CD4-positive, alpha-beta memory T cell (primary cell): ENCODE measurements at regions not wholly inside any gene's neighbourhood (a gene's known extent, or its start where the extent isn't known, plus 50 kb on each side); places are given as distances from the start of the nearest gene placed in this dataset.

Experiments
- CTCF ChIA-PET: fragments of 350-600 bp; sonication (Branson Sonifier 250); formaldehyde crosslinking; loops from one replicate; lab custom pipeline; 2021; ENCODE audit warnings: inconsistent platforms; ENCODE audit not compliant: partially characterized antibody; lab: Charles Lee
- POLR2A ChIA-PET: fragments of 350-600 bp; sonication (Branson Sonifier 250); formaldehyde crosslinking; loops from one replicate; lab custom pipeline; 2021; ENCODE audit not compliant: partially characterized antibody; lab: Charles Lee
- DNase-seq, 5 donors: peaks; one replicate each; pipeline versions ENCODE4 v3.0.0 to v3.0.0-alpha.2; 2020 to 2022; ENCODE audit warnings: mixed read lengths in 1 of 5
- H3K27ac ChIP-seq: one replicate; pipeline ENCODE4 v1.7.0; 2013; ENCODE audit warnings: low read depth, low read length
- H3K27me3 ChIP-seq: 2 replicates; pipeline ENCODE4 v1.7.0; 2013; ENCODE audit warnings: mild to moderate bottlenecking, low read length, moderate library complexity; ENCODE audit not compliant: insufficient read depth
- H3K36me3 ChIP-seq: 2 replicates; pipeline ENCODE4 v1.7.0; 2013; ENCODE audit warnings: mild to moderate bottlenecking, low read length, moderate library complexity; ENCODE audit not compliant: insufficient read depth
- H3K4me1 ChIP-seq: 2 replicates; pipeline ENCODE4 v1.7.0; 2013; ENCODE audit warnings: mild to moderate bottlenecking, low read length, moderate library complexity; ENCODE audit not compliant: insufficient read depth
- H3K4me3 ChIP-seq, 2 donors: one replicate each; pipeline ENCODE4 v1.7.0; 2013; ENCODE audit warnings: low read length in 2 of 2, mild to moderate bottlenecking in 1 of 2
- H3K9me3 ChIP-seq, 2 donors: one replicate each; pipeline ENCODE4 v1.7.0; 2013; ENCODE audit warnings: low read length in 2 of 2, control low read depth in 1 of 2; ENCODE audit not compliant: control insufficient read depth in 1 of 2
- H3K27ac Mint-ChIP-seq, 7 donors: one replicate each; pipeline ENCODE4 v1.8.0; 2020 to 2021; ENCODE audit warnings: mixed read lengths in 7 of 7, mild to moderate bottlenecking in 6 of 7, inconsistent platforms in 3 of 7, moderate library complexity in 3 of 7
- H3K27me3 Mint-ChIP-seq, 2 donors: one replicate each; pipeline ENCODE4 v1.8.0; 2020 to 2021; ENCODE audit warnings: mixed read lengths in 2 of 2
- H3K36me3 Mint-ChIP-seq, 2 donors: one replicate each; pipeline ENCODE4 v1.8.0; 2020 to 2021; ENCODE audit warnings: mixed read lengths in 2 of 2, inconsistent platforms in 1 of 2, mild to moderate bottlenecking in 1 of 2
- H3K4me1 Mint-ChIP-seq, 4 donors: one replicate each; pipeline ENCODE4 v1.8.0; 2020 to 2021; ENCODE audit warnings: mixed read lengths in 4 of 4, mild to moderate bottlenecking in 1 of 4
- H3K4me3 Mint-ChIP-seq, 8 donors: one replicate each; pipeline ENCODE4 v1.8.0; 2020 to 2021; ENCODE audit warnings: mixed read lengths in 8 of 8, mild to moderate bottlenecking in 7 of 8, moderate library complexity in 6 of 8, inconsistent platforms in 3 of 8
- H3K9me3 Mint-ChIP-seq, 8 donors: one replicate each; pipeline ENCODE4 v1.8.0; 2020 to 2021; ENCODE audit warnings: mixed read lengths in 8 of 8, mild to moderate bottlenecking in 5 of 8, inconsistent platforms in 3 of 8, moderate library complexity in 1 of 8
- intact Hi-C: fragments of 100-400 bp; cut with micrococcal nuclease; formaldehyde crosslinking; loops from one replicate; pipeline ENCODE4 v1.15.1; 2023

GRCh38 chr4:112888622-112889021, 160.8 kb upstream of the ANK2 start:
- no peak overlapping the region for H3K4me3 Mint-ChIP-seq
- Histone ChIP-seq H3K27me3 (no peaks in the 10 kb centered on the region), H3K27ac (no peak overlapping the region), H3K9me3 (no peaks in the 10 kb centered on the region), H3K4me3 (no peak overlapping the region), H3K4me1 (no peaks in the 10 kb centered on the region), H3K36me3 (no peaks in the 10 kb centered on the region)
- DNase-seq, result no peak
- H3K36me3 Mint-ChIP-seq, result no peaks in the 10 kb centered on the region
- H3K27ac Mint-ChIP-seq, result no peak overlapping the region
- H3K4me1 Mint-ChIP-seq, result peaks cover 0 to 2% (median under 1%) of the 10 kb centered on the region in 4 donors
- intact Hi-C loops, result no loop called here
- H3K27me3 Mint-ChIP-seq, result peaks cover 0 to 5% of the 10 kb centered on the region in 2 donors
- no peaks in the 10 kb centered on the region for H3K9me3 Mint-ChIP-seq
- CTCF ChIA-PET, result interaction anchor here (1.4 kb wide), 1 partner anchor 17 kb away, joined by 3 read pairs; no protein-coding TSS in a partner anchor
- POLR2A ChIA-PET, result no interaction called here

- H3K9me3 Mint-ChIP-seq, result no peaks in the 10 kb centered on the region
- POLR2A ChIA-PET, result no interaction called here
These were observed 160.3 kb upstream of the ANK2 start for GRCh38 chr4:112889199-112889598.

GRCh38 chr4:112889619-112890527, 159.6 kb upstream of the ANK2 start:
- Mint-ChIP-seq H3K4me1 (peaks cover 0 to 2% (median under 1%) of the 10 kb centered on the region in 4 donors), H3K27ac (no peak overlapping the region), H3K4me3 (no peak overlapping the region), H3K36me3 (no peaks in the 10 kb centered on the region), H3K9me3 (no peaks in the 10 kb centered on the region), H3K27me3 (peaks cover 0 to 8% of the 10 kb centered on the region in 2 donors)
- H3K27ac ChIP-seq, result no peak overlapping the region
- CTCF ChIA-PET, result no interaction called here
- DNase-seq, result no peak
- no peak overlapping the region for H3K4me3 ChIP-seq
- H3K36me3 ChIP-seq, result no peaks in the 10 kb centered on the region
- H3K4me1 ChIP-seq, result no peaks in the 10 kb centered on the region
- POLR2A ChIA-PET, result no interaction called here
- H3K9me3 ChIP-seq, result no peaks in the 10 kb centered on the region
- H3K27me3 ChIP-seq, result no peaks in the 10 kb centered on the region
- intact Hi-C loops, result no loop called here

More at GRCh38 chr4:112889199-112889598, 160.3 kb upstream of the ANK2 start:
- CTCF ChIA-PET, result no interaction called here
- no peak overlapping the region for H3K4me3 ChIP-seq
- H3K27ac Mint-ChIP-seq, result no peak overlapping the region
- H3K27me3 ChIP-seq, result no peaks in the 10 kb centered on the region
- H3K9me3 ChIP-seq, result no peaks in the 10 kb centered on the region
- no peak for DNase-seq
- intact Hi-C loops, result no loop called here
- peaks cover 0 to 5% of the 10 kb centered on the region in 2 donors for H3K27me3 Mint-ChIP-seq
- no peaks in the 10 kb centered on the region for H3K36me3 Mint-ChIP-seq
- peaks cover 0 to 2% (median under 1%) of the 10 kb centered on the region in 4 donors for H3K4me1 Mint-ChIP-seq
- no peak overlapping the region for H3K27ac ChIP-seq
- H3K4me3 Mint-ChIP-seq, result no peak overlapping the region
- no peaks in the 10 kb centered on the region for H3K4me1 ChIP-seq
- H3K36me3 ChIP-seq, result no peaks in the 10 kb centered on the region

GRCh38 chr4:112894480-112894879, 155.0 kb upstream of the ANK2 start:
- no peaks in the 10 kb centered on the region for H3K4me1 ChIP-seq
- no peak overlapping the region for H3K4me3 ChIP-seq
- ChIA-PET POLR2A (no interaction called here), CTCF (no interaction called here)
- Mint-ChIP-seq H3K36me3 (no peaks in the 10 kb centered on the region), H3K27me3 (peaks cover 3 to 8% of the 10 kb centered on the region in 2 donors), H3K9me3 (no peaks in the 10 kb centered on the region), H3K4me1 (peaks cover 0 to 4% (median 2%) of the 10 kb centered on the region in 4 donors), H3K27ac (no peak overlapping the region), H3K4me3 (no peak overlapping the region)
- no peaks in the 10 kb centered on the region for H3K27me3 ChIP-seq
- no peaks in the 10 kb centered on the region for H3K36me3 ChIP-seq
- no peaks in the 10 kb centered on the region for H3K9me3 ChIP-seq
- intact Hi-C loops, result no loop called here
- H3K27ac ChIP-seq, result no peak overlapping the region
- DNase-seq, result no peak

GRCh38 chr4:112894951-112895350, 154.5 kb upstream of the ANK2 start:
- H3K27ac Mint-ChIP-seq, result no peak overlapping the region
- H3K9me3 Mint-ChIP-seq, result no peaks in the 10 kb centered on the region
- Histone ChIP-seq H3K27me3 (no peaks in the 10 kb centered on the region), H3K36me3 (no peaks in the 10 kb centered on the region), H3K9me3 (no peaks in the 10 kb centered on the region), H3K27ac (no peak overlapping the region), H3K4me3 (no peak overlapping the region), H3K4me1 (no peaks in the 10 kb centered on the region)
- intact Hi-C loops, result no loop called here
- H3K36me3 Mint-ChIP-seq, result no peaks in the 10 kb centered on the region
- peaks cover 5 to 8% of the 10 kb centered on the region in 2 donors for H3K27me3 Mint-ChIP-seq
- ChIA-PET POLR2A (no interaction called here), CTCF (no interaction called here)
- H3K4me3 Mint-ChIP-seq, result no peak overlapping the region
- DNase-seq, result no peak
- H3K4me1 Mint-ChIP-seq, result peaks cover 0 to 4% (median 0%) of the 10 kb centered on the region in 4 donors

- ChIA-PET CTCF (interaction anchor here (1.0 to 1.5 kb wide), 2 partner anchors 10 to 12 kb away, joined by 3 read pairs; no protein-coding TSS in a partner anchor), POLR2A (no interaction called here)
- Histone ChIP-seq H3K4me1 (no peaks in the 10 kb centered on the region), H3K36me3 (no peaks in the 10 kb centered on the region), H3K4me3 (no peak overlapping the region), H3K27ac (no peak overlapping the region), H3K9me3 (no peaks in the 10 kb centered on the region), H3K27me3 (no peaks in the 10 kb centered on the region)
- intact Hi-C loops, result no loop called here
- no peak for DNase-seq
- no peak overlapping the region for H3K27ac Mint-ChIP-seq
- no peaks in the 10 kb centered on the region for H3K36me3 Mint-ChIP-seq
- no peak overlapping the region for H3K4me3 Mint-ChIP-seq
- peaks cover 5 to 9% of the 10 kb centered on the region in 2 donors for H3K27me3 Mint-ChIP-seq
- no peaks in the 10 kb centered on the region for H3K9me3 Mint-ChIP-seq
- peaks cover 0 to 4% (median 0%) of the 10 kb centered on the region in 4 donors for H3K4me1 Mint-ChIP-seq
These were observed 153.4 kb upstream of the ANK2 start for GRCh38 chr4:112895811-112896608.

GRCh38 chr4:112896609-112897190, 152.8 kb upstream of the ANK2 start:
- peaks cover 0 to 4% (median 0%) of the 10 kb centered on the region in 4 donors for H3K4me1 Mint-ChIP-seq
- no peaks in the 10 kb centered on the region for H3K27me3 ChIP-seq
- no peaks in the 10 kb centered on the region for H3K4me1 ChIP-seq
- no peaks in the 10 kb centered on the region for H3K9me3 ChIP-seq
- peaks cover 6 to 9% of the 10 kb centered on the region in 2 donors for H3K27me3 Mint-ChIP-seq
- ChIA-PET CTCF (interaction anchor here (1.0 to 1.5 kb wide), 2 partner anchors 10 to 12 kb away, joined by 3 read pairs; no protein-coding TSS in a partner anchor), POLR2A (no interaction called here)
- H3K36me3 ChIP-seq, result no peaks in the 10 kb centered on the region
- H3K36me3 Mint-ChIP-seq, result no peaks in the 10 kb centered on the region
- intact Hi-C loops, result no loop called here
- no peak overlapping the region for H3K4me3 Mint-ChIP-seq
- H3K9me3 Mint-ChIP-seq, result no peaks in the 10 kb centered on the region
- no peak overlapping the region for H3K27ac ChIP-seq
- no peak for DNase-seq
- no peak overlapping the region for H3K4me3 ChIP-seq
- H3K27ac Mint-ChIP-seq, result no peak overlapping the region
